Fibroblast of the aortic adventitia (primary cell): ENCODE measurements at regions not wholly inside any gene's neighbourhood (a gene's known extent, or its start where the extent isn't known, plus 50 kb on each side); places are given as distances from the start of the nearest gene placed in this dataset.

Source experiments
- DNase-seq: peaks from one replicate; pipeline ENCODE4 v3.0.0-alpha.2; 2010; ENCODE audit warnings: low read depth
- H3K4me3 ChIP-seq: 2 replicates; pipeline ENCODE4 v1.5.1; 2011; ENCODE audit warnings: low read depth, mild to moderate bottlenecking, control low read depth, low read length, moderate library complexity
- CTCF ChIP-seq: IDR thresholded peaks from 2 replicates; pipeline ENCODE4 v1.5.1; 2011; ENCODE audit warnings: mild to moderate bottlenecking, low read length, control low read depth, inconsistent platforms; ENCODE audit not compliant: insufficient read depth

GRCh38 chr2:118650327-118650726, 197.1 kb downstream of the EN1 start:
- no peak overlapping the region for H3K4me3 ChIP-seq
- no peak for DNase-seq
- TF ChIP-seq CTCF = no peak

- no peak for TF ChIP-seq CTCF
- no peak overlapping the region for H3K4me3 ChIP-seq
- no peak for DNase-seq
Observed at GRCh38 chr2:118645876-118646275, 201.6 kb downstream of the EN1 start.

- H3K4me3 ChIP-seq = no peak overlapping the region
- TF ChIP-seq CTCF = no peak
- DNase-seq = no peak
Observed at GRCh38 chr2:118644190-118644589, 203.3 kb downstream of the EN1 start.

- H3K4me3 ChIP-seq = no peak overlapping the region
- no peak for TF ChIP-seq CTCF
- DNase-seq = peak; percentile 26
Observed at GRCh38 chr2:118643294-118643693, 204.2 kb downstream of the EN1 start.

- no peak overlapping the region for H3K4me3 ChIP-seq
- DNase-seq = peak; percentile 19
- TF ChIP-seq CTCF = no peak
Observed at GRCh38 chr2:118642501-118642900, 204.9 kb downstream of the EN1 start.

GRCh38 chr2:118641711-118642110, 205.7 kb downstream of the EN1 start:
- no peak for TF ChIP-seq CTCF
- no peak for DNase-seq
- no peak overlapping the region for H3K4me3 ChIP-seq

GRCh38 chr2:118639371-118639770, 208.1 kb downstream of the EN1 start:
- TF ChIP-seq CTCF = no peak
- no peak for DNase-seq
- H3K4me3 ChIP-seq = no peak overlapping the region
